ENCODE measurements at regions not wholly inside any gene's neighbourhood (a gene's known extent, or its start where the extent isn't known, plus 50 kb on each side); places are given as distances from the start of the nearest gene placed in this dataset.
A peak's percentile ranks its signal among the peaks of the same experiment; 100 is the strongest.

DNA sequence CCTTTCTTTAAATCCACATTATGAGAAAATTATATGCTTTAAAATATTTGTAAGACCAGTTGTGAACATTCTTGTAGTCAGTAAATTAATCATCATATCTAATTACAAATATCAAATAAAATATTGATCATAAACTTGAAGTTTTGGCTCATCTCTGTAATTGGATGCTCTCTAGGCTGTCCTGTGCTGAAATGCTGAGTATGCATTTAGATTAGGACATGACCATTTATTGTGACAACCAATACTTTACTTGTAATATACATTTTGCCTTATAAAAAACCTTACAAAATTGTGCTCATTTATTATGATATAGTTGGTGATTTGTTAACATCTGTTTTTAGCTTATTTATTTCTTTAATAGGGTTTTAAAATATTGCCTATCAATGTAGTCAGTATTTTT is 116.1 kb upstream of the DOCK10 start:
- Mint-ChIP-seq H3K27ac (no peak overlapping the region), H3K4me1 (no peaks in the 10 kb centered on the region), H3K36me3 (no peaks in the 10 kb centered on the region), H3K9me3 (peaks cover 1% of the 10 kb centered on the region), H3K4me3 (no peak overlapping the region), H3K27me3 (peaks cover 2% of the 10 kb centered on the region)
- DNase-seq (ENCODE audit: low spot score in 2 of 2), result no peak
- no peak for ATAC-seq (ENCODE audit: low read depth)

DNA sequence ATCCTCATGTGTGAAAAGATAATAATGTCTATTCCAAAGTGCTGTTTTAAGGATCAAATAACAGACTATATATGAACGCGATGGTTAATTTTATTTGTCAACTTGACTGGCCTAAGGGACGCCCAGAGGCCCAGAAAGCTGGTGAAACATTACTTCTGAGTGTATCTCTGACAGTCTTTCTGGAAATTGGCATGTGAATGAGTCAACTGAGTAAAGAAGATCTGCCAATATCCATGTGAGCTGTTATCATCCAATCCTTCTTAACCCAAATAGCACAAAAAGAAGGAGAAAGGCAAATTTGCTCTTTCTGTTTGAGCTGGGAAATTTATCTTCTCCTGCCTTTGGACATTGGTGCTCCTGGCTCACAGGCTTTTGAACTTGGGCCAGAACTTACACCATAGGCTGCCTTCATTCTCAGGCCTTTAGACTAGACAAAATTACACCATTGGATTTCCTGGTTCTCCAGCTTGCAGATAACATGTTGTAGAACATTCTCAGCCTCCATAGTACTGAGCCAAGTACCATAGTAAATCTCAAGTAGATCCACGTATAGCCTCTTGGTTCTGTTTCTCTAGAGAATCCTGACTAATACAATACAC is 114.7 kb upstream of the DOCK10 start:
- Mint-ChIP-seq H3K4me3 (no peak overlapping the region), H3K27ac (no peak overlapping the region), H3K27me3 (no peaks in the 10 kb centered on the region), H3K36me3 (no peaks in the 10 kb centered on the region), H3K4me1 (no peaks in the 10 kb centered on the region), H3K9me3 (peaks cover 1% of the 10 kb centered on the region)
- DNase-seq (ENCODE audit: low spot score in 2 of 2) (no peak), ATAC-seq (ENCODE audit: low read depth) (no peak)

DNA sequence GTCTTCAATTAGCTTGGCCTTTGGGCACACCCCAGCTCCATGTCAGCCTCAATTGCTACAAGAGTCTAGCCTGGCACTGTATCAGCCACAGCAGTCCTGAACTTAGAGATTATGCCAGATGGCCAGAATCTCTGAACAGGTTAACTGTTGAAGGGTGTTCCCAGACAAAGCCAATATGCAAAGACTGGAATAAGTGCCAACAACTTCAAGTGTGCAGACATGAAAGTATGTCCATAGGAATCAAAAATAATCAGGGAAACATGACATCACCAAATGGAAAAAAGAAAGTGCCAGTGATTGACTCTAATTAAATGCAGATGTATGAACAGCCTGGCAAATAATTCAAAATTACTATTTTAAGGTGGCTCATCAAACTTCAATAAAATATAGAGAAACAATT is 98.5 kb upstream of the DOCK10 start:
- ATAC-seq (ENCODE audit: low read depth) (no peak), DNase-seq (ENCODE audit: low spot score in 2 of 2) (no peak)
- Mint-ChIP-seq H3K27ac (no peak overlapping the region), H3K4me1 (peaks cover 2% of the 10 kb centered on the region), H3K36me3 (peaks cover 1% of the 10 kb centered on the region), H3K9me3 (peaks cover 6% of the 10 kb centered on the region), H3K4me3 (no peak overlapping the region), H3K27me3 (peaks cover 2% of the 10 kb centered on the region)

DNA sequence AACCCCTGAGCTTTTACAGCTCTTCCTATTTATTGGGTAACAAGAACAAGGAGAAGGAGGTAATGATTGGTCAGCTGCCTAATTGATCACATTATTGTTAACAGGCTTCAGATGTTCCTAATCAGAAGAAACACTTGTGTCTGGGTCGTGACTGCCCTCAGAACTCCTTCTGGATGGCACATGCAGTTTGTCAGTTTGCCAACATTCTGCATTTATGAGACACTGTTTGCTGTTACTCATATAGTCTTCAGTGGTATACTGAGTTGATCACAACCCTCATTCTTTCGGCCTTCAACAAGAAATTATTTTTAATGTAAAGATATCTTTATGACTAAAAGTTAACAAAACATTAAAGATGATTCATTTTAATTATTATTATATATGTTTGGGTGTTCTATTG is 95.7 kb upstream of the DOCK10 start:
- no peak for DNase-seq (ENCODE audit: low spot score in 2 of 2)
- Mint-ChIP-seq H3K27me3 (peaks cover 4% of the 10 kb centered on the region), H3K27ac (no peak overlapping the region), H3K36me3 (peaks cover 1% of the 10 kb centered on the region), H3K4me1 (peaks cover 2% of the 10 kb centered on the region), H3K9me3 (peaks cover 3% of the 10 kb centered on the region), H3K4me3 (no peak overlapping the region)
- ATAC-seq (ENCODE audit: low read depth), result no peak

DNA sequence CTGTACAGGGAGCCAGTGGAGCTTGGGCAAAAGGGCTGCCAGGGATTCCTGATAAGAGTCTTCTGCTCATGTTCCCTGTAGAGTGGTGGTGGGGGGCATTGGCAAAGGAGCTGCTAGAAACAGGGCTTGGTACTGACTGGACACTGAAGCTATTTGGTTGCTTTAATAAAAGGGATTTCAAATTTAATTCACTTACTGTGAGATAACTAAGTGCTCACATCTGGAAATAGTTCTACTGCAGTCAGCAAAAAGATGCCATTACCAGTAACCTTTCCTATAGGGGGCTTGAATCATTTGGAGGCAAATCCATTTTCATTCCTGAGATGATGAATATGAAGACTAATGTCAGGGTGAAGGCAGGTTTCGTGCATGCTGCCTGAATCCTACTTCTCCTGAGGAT is 94.3 kb upstream of the DOCK10 start:
- Mint-ChIP-seq H3K9me3 (peaks cover 3% of the 10 kb centered on the region), H3K27ac (no peak overlapping the region), H3K36me3 (peaks cover 1% of the 10 kb centered on the region), H3K4me1 (peaks cover 2% of the 10 kb centered on the region), H3K4me3 (no peak overlapping the region), H3K27me3 (peaks cover 4% of the 10 kb centered on the region)
- ATAC-seq (ENCODE audit: low read depth), result no peak
- DNase-seq (ENCODE audit: low spot score in 2 of 2), result no peak

DNA sequence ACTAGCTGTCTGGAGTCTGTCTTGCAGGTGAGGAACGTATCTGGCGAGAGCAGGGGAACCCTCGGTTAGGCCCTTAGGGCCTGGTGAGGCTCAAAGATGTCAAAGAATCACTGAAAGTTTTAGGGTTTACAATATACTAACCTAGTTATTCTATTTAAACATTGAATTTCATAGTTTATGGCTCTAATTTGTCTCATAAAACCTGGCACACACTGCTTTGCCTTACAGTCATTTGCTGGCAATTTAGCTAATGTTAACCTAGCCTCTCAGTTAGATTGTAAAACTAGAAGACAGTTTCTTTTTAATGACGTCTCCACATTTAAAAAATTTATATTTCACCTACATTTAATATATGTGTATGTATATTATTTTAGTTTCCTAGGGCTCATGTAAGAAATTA is 89.6 kb upstream of the DOCK10 start:
- ATAC-seq (ENCODE audit: low read depth), result no peak
- H3K27me3 Mint-ChIP-seq, result peaks cover 8% of the 10 kb centered on the region
- H3K27ac Mint-ChIP-seq, result no peak overlapping the region

DNA sequence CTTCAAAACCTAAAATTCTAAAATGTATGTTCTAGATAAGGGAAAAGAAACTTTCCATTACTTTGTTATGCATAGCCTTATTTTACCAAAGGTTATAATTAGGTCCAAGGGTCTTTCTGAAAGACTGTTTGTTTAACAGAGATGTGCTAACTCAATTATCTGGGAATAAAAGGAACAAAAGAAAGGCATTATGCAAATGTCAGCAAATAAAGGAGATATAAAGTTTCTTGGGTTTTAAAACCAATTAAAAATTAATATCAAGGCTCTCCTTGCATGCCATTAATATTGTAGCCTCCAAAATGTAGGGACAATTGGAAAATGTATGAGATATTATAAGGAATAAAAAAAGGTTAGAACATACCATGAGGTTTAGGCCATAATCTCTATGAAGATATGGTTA is 87.8 kb upstream of the DOCK10 start:
- Mint-ChIP-seq H3K4me1 (no peaks in the 10 kb centered on the region), H3K27ac (no peak overlapping the region), H3K27me3 (peaks cover 10% of the 10 kb centered on the region), H3K4me3 (no peak overlapping the region), H3K9me3 (peaks cover 4% of the 10 kb centered on the region), H3K36me3 (peaks cover 8% of the 10 kb centered on the region)
- DNase-seq (ENCODE audit: low spot score in 2 of 2), result no peak
- no peak for ATAC-seq (ENCODE audit: low read depth)

More for the DNA sequence above, 89.6 kb upstream of the DOCK10 start:
- H3K4me3 Mint-ChIP-seq, result no peak overlapping the region
- peaks cover 2% of the 10 kb centered on the region for H3K9me3 Mint-ChIP-seq
- DNase-seq (ENCODE audit: low spot score in 2 of 2), result no peak
- H3K4me1 Mint-ChIP-seq, result no peaks in the 10 kb centered on the region
- peaks cover 5% of the 10 kb centered on the region for H3K36me3 Mint-ChIP-seq

DNA sequence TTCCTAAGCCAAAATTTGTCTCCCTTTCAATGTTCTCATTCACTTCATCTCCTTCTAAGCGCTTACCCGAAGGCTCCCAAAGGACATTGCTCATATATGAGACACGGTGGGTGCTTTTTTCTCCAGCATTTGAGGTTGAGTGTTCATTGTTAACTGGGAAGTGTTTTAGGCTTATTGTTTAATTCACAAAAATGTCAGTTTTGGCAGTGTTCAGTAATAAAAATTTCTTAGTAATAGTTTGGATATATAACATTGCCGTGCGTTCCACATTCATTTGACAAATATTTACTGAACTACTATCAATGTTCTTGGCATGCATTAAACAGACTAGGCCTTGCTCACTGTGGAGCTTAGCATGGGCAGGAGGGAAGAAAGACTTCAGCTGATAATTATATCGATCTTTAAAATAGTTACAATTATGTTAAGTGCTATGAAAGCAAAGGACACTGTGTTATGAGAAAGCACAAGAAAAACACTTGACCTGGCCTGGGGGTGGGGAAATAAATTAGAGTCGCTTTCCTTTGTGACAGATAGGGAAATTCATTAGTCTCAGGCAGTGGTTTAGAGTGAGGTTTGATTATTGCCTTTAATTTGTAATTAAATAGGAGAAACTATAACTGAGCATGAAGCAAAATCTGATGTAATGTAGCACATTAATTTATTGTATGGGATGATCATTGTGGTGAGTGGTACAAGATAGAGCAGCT is 82.2 kb upstream of the DOCK10 start:
- no peak for ATAC-seq (ENCODE audit: low read depth)
- H3K9me3 Mint-ChIP-seq, result peaks cover 4% of the 10 kb centered on the region
- H3K27me3 Mint-ChIP-seq, result peaks cover 10% of the 10 kb centered on the region
- H3K4me3 Mint-ChIP-seq, result no peak overlapping the region
- H3K27ac Mint-ChIP-seq, result no peak overlapping the region
- H3K36me3 Mint-ChIP-seq, result peaks cover 8% of the 10 kb centered on the region
- DNase-seq (ENCODE audit: low spot score in 2 of 2), result no peak
- H3K4me1 Mint-ChIP-seq, result peaks cover 4% of the 10 kb centered on the region

DNA sequence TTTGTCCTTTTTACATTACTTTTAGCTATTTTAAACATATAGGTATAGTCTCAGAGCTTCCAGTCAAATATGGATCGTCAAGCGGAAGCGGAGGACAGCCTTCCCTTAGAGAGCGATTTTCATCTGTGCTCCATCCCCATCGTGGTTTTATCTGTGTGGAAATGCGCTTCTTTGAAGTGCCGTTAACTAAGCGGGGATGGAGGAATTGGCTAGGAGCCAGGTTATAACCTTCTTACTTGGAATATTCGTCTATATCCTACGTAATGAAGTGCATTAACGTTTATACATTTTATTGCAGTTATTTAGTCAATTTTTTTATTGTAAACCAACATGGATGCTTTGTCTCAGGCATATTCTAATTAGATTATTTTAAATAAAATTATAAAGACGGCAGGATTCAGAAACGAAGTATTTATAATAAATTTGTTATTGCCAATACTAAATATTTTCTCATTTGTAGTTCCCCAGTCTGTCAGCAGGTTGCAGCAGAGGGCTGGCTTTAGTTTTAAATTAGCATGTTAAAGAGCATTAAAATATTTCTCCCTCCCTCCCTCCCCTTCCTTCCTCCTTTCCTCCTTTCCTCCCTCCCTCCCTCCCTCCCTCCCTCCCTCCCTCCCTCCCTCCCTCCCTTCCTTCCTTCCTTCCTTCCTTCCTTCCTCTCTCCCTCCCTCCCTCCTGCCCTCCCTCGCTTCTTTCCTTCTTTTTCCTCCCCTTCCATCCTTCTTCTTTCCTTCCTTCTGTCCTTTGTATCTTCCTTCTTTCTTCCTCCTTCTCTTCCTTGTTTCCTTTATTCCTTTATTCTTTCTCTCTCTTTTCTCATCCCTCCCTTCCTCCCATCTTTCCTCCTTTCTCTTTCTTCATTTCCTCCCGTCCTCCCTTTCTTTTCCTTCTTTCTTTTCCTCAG is 80.6 kb upstream of the DOCK10 start:
- Mint-ChIP-seq H3K4me1 (peaks cover 4% of the 10 kb centered on the region), H3K4me3 (no peak overlapping the region), H3K36me3 (peaks cover 5% of the 10 kb centered on the region), H3K27ac (peak overlapping the region; percentile 39), H3K9me3 (peaks cover 4% of the 10 kb centered on the region), H3K27me3 (peaks cover 8% of the 10 kb centered on the region)
- ATAC-seq (ENCODE audit: low read depth), result no peak
- DNase-seq (ENCODE audit: low spot score in 2 of 2), result peak; percentile 19 to 28

DNA sequence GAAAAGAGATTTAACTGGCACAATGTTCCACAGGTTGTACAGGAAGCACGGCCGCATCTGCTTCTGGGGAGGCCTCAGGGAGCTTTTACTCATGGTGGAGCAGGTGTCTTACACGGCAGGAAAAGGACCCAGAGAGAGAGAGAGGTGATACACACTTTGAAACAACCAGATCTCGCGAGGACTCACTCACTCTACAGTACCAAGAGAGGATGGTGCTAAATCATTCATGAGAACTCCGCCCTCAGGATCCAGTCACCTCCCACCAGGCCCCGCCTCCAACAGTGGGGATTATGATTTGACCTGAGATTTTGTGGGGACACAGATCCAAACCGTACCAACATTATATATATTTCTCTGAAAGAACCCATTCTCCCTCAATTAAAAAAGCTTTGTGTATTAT is 79.7 kb upstream of the DOCK10 start:
- H3K4me3 Mint-ChIP-seq, result no peak overlapping the region
- peaks cover 2% of the 10 kb centered on the region for H3K36me3 Mint-ChIP-seq
- H3K9me3 Mint-ChIP-seq, result peaks cover 2% of the 10 kb centered on the region
- H3K27ac Mint-ChIP-seq, result no peak overlapping the region
- DNase-seq (ENCODE audit: low spot score in 2 of 2), result no peak
- H3K4me1 Mint-ChIP-seq, result peaks cover 9% of the 10 kb centered on the region
- peaks cover 4% of the 10 kb centered on the region for H3K27me3 Mint-ChIP-seq
- no peak for ATAC-seq (ENCODE audit: low read depth)

DNA sequence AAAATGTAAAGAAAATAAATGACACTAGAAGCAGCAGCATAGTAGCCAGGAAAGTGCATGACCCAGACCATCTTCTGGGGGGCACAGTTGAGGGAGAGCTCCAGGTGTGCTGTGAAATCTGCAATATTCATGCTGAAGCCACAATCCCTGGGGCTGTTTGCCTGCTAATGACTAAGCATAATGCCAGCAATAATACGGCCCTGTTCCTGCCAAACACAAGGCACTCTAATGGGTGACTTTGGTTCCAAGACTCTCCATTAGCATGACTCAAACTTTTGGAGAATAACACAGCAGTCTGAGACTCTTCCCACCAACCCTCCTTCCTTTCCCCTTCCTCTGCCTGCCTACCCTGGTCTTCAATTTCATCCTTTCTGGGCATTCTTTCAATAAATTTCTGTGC is 77.9 kb upstream of the DOCK10 start:
- no peak overlapping the region for H3K27ac Mint-ChIP-seq
- DNase-seq (ENCODE audit: low spot score in 2 of 2) (no peak), ATAC-seq (ENCODE audit: low read depth) (no peak)
- no peaks in the 10 kb centered on the region for H3K36me3 Mint-ChIP-seq
- no peak overlapping the region for H3K4me3 Mint-ChIP-seq
- peaks cover 13% of the 10 kb centered on the region for H3K4me1 Mint-ChIP-seq
- no peaks in the 10 kb centered on the region for H3K9me3 Mint-ChIP-seq
- H3K27me3 Mint-ChIP-seq, result peaks cover 2% of the 10 kb centered on the region

DNA sequence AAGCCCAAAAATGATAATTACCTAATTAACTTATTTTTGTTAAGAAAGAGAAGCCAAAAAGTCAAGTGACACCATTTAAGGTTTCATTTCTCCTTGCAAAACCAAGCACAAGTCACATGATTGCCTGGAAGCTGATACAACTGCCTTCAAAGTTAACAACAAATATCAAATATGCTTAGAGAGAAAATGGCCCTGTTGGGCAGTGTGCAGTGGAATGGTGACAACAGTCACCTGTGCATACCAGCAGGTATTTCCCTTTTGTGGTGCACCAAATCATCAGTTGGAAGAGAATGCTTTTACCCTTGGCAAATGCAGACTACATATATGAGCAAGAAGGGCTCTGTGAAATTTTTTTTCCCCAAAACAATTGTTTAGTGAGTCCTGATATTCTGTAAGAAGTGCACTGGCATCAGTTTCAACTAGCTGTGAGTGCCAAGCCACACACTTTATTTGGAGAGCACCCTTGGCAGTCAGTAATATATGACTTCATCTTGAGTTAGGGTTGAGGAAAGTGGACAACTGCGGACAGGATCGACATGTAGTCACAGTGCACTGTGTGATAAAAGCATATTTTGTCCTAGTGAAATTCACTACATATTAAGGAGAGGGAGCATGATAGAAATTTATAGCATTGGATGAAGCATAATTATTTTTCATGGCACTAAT is 74.9 kb upstream of the DOCK10 start:
- ATAC-seq (ENCODE audit: low read depth) (no peak), DNase-seq (ENCODE audit: low spot score in 2 of 2) (no peak)
- Mint-ChIP-seq H3K4me1 (peaks cover 16% of the 10 kb centered on the region), H3K9me3 (no peaks in the 10 kb centered on the region), H3K36me3 (no peaks in the 10 kb centered on the region), H3K27ac (peak overlapping the region; percentile 2), H3K27me3 (no peaks in the 10 kb centered on the region), H3K4me3 (no peak overlapping the region)

DNA sequence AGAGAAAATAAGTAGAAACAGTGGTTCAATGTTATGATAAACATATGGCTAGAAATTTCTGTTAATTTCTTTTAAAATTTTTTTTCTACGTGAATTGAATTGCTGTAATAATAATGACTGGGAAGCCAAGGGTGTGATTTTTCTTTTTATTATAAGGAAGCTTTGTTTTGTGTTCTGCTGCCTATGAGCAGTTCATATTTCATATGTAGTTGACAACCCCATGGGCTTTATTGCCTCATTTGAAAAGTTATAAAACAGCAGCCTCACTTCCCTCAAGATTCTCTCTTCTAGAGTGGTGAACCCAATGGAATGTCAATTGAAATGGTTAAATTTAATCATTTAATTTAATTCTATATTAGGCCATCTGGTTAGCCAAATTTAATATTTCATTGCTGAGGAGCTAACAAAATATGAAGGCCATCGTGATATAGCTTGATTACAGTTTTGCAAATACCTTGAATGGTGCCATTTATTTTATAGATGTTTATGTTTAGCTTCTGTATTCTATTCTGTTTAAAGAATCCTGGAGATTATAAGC is 72.6 kb upstream of the DOCK10 start:
- Mint-ChIP-seq H3K4me1 (peaks cover 20% of the 10 kb centered on the region), H3K9me3 (no peaks in the 10 kb centered on the region), H3K27me3 (no peaks in the 10 kb centered on the region), H3K27ac (no peak overlapping the region), H3K4me3 (no peak overlapping the region), H3K36me3 (no peaks in the 10 kb centered on the region)
- no peak for ATAC-seq (ENCODE audit: low read depth)
- no peak for DNase-seq (ENCODE audit: low spot score in 2 of 2)

Data from memory B cell (primary cell).